GM12892 (cell line): ENCODE measurements at regions not wholly inside any gene's neighbourhood (a gene's known extent, or its start where the extent isn't known, plus 50 kb on each side); places are given as distances from the start of the nearest gene placed in this dataset.
"Not testable (repeated sequence)": the region's sequence is repeated elsewhere in the genome, so short reads cannot be mapped to it uniquely, and the experiment has no call there.

Source experiments
- DNase-seq: peaks from one replicate; pipeline ENCODE4 v3.0.0; 2011; ENCODE audit not compliant: insufficient read length
- FAIRE-seq: peaks from 2 replicates; lab custom pipeline; 2011; peaks lifted over from hg19 to GRCh38; lab: Jason Lieb, UNC
- POLR2A ChIP-seq: IDR thresholded peaks from 2 replicates; pipeline ENCODE4 v1.6.1; 2011; ENCODE audit warnings: low read depth, low read length, control low read depth
- POLR2AphosphoS5 ChIP-seq: IDR thresholded peaks from 2 replicates; pipeline ENCODE4 v1.6.1; 2011; ENCODE audit warnings: low read depth, low read length, control low read depth
- TAF1 ChIP-seq: IDR thresholded peaks from 2 replicates; pipeline ENCODE4 v1.6.1; 2011; ENCODE audit warnings: low read depth, mild to moderate bottlenecking, control low read depth, low read length, borderline replicate concordance

GRCh38 chr11:129705933-129706332, 109.7 kb upstream of the TMEM45B start:
- DNase-seq = no peak
- no peak for FAIRE-seq
- TF ChIP-seq POLR2A = no peak
- TF ChIP-seq TAF1 = no peak
- no peak for TF ChIP-seq POLR2AphosphoS5

GRCh38 chr11:129709801-129710398, 105.7 kb upstream of the TMEM45B start:
- FAIRE-seq (no peak), DNase-seq (no peak)
- TF ChIP-seq TAF1 = no peak
- no peak for TF ChIP-seq POLR2A
- no peak for TF ChIP-seq POLR2AphosphoS5

GRCh38 chr11:129710423-129710822, 105.2 kb upstream of the TMEM45B start:
- TF ChIP-seq POLR2A (no peak), TAF1 (no peak), POLR2AphosphoS5 (no peak)
- no peak for FAIRE-seq
- no peak for DNase-seq

GRCh38 chr11:129711760-129712159, 103.9 kb upstream of the TMEM45B start:
- no peak for FAIRE-seq
- DNase-seq = no peak
- TF ChIP-seq POLR2AphosphoS5 = no peak
- TF ChIP-seq POLR2A = no peak
- TF ChIP-seq TAF1 = no peak

DNA sequence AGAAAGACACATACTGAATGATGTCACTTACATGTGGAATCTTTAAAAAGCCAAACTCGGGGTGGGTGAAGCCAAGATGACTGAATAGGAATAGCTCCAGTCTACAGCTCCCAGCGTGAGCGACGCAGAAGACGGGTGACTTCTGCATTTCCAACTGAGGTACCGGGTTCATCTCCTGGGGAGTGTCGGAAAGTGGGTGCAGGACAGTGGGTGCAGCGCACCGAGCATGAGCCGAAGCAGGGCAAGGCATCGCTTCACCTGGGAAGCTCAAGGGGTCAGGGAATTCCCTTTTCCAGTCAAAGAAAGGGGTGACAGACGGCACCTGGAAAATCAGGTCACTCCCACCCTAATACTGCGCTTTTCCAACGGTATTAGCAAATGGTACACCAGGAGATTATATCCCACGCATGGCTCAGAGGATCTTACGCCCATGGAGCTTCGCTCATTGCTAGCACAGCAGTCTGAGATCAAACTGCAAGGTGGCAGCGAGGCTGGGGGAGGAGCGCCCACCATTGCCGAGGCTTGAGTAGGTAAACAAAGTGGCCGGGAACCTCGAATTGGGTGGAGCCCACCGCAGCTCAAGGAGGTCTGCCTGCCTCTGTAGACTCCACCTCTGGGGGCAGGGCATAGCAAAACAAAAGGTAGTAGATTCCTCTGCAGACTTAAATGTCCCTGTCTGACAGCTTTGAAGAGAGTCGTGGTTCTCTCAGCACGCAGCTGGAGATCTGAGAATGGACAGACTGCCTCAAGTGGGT, 103.0 kb upstream of the TMEM45B start:
- not testable (repeated sequence) for FAIRE-seq, DNase-seq

DNA sequence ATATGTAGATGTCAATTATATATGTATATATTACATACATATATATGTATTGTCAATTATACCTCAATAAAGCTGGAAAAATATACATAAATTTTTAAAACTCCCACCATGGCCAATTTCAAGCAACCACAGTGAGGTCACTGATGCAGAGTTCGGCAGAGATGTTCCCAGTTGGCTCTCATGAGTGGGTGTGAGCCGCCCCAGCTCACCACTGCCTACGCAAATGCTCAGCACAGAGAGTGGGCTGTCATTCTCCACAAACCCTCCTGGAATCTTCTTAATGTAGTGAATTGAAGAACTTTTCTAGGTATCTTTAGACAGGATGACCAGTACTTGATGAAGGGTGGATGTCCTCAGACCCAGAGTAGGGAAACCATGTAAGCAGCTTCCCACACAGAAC, 96.6 kb upstream of the TMEM45B start:
- FAIRE-seq (no peak), DNase-seq (no peak)
- TF ChIP-seq POLR2A (no peak), TAF1 (no peak), POLR2AphosphoS5 (no peak)

GRCh38 chr11:129720156-129720555, 95.5 kb upstream of the TMEM45B start:
- TF ChIP-seq POLR2AphosphoS5 (no peak), POLR2A (no peak), TAF1 (no peak)
- FAIRE-seq = no peak
- no peak for DNase-seq

DNA sequence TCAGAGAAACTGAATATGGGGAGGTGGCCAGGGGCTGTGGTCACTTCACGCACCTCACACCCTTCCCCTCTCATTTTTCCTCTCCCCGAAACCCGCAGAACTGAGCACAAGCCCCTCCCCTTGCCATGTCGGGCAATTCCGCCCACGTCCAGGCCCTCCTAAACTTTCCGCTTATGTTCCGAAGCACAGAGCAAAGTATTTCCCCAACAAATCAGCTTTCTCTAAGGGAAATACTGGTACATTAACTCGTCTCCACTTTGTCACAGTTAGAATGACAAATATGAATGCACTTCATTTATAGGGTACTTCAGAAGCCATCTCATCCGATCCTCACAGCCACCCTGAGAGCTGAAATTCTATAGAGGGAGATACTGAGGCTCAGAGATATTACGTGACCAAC, 94.7 kb upstream of the TMEM45B start:
- DNase-seq = no peak
- FAIRE-seq = no peak
- no peak for TF ChIP-seq POLR2A
- no peak for TF ChIP-seq POLR2AphosphoS5
- no peak for TF ChIP-seq TAF1

GRCh38 chr11:129721685-129722084, 94.0 kb upstream of the TMEM45B start:
- DNase-seq (no peak), FAIRE-seq (no peak)
- TF ChIP-seq TAF1 = no peak
- no peak for TF ChIP-seq POLR2A
- TF ChIP-seq POLR2AphosphoS5 = no peak

GRCh38 chr11:129722529-129722928, 93.1 kb upstream of the TMEM45B start:
- FAIRE-seq = no peak
- no peak for DNase-seq

GRCh38 chr11:129723146-129723760, 92.4 kb upstream of the TMEM45B start:
- TF ChIP-seq TAF1 (no peak), POLR2AphosphoS5 (no peak), POLR2A (no peak)
- no peak for DNase-seq
- FAIRE-seq = no peak

More at GRCh38 chr11:129722529-129722928, 93.1 kb upstream of the TMEM45B start:
- no peak for TF ChIP-seq POLR2A
- TF ChIP-seq TAF1 = no peak
- no peak for TF ChIP-seq POLR2AphosphoS5

- DNase-seq (no peak), FAIRE-seq (no peak)
- TF ChIP-seq POLR2A (no peak), POLR2AphosphoS5 (no peak), TAF1 (no peak)
Observed at GRCh38 chr11:129723761-129724162, 91.9 kb upstream of the TMEM45B start.
